GM19438 (cell line): ENCODE measurements at regions not wholly inside any gene's neighbourhood (a gene's known extent, or its start where the extent isn't known, plus 50 kb on each side); places are given as distances from the start of the nearest gene placed in this dataset.

Experiments
- ATAC-seq: cut with Tn5 transposase; IDR thresholded peaks from one replicate; pipeline ENCODE4 v1.9.1; 2021; ENCODE audit warnings: low read depth; ENCODE audit not compliant: unreplicated experiment

- ATAC-seq, result no peak
Observed at GRCh38 chr22:48957311-48957986, 870.2 kb downstream of the BRD1 start.

DNA sequence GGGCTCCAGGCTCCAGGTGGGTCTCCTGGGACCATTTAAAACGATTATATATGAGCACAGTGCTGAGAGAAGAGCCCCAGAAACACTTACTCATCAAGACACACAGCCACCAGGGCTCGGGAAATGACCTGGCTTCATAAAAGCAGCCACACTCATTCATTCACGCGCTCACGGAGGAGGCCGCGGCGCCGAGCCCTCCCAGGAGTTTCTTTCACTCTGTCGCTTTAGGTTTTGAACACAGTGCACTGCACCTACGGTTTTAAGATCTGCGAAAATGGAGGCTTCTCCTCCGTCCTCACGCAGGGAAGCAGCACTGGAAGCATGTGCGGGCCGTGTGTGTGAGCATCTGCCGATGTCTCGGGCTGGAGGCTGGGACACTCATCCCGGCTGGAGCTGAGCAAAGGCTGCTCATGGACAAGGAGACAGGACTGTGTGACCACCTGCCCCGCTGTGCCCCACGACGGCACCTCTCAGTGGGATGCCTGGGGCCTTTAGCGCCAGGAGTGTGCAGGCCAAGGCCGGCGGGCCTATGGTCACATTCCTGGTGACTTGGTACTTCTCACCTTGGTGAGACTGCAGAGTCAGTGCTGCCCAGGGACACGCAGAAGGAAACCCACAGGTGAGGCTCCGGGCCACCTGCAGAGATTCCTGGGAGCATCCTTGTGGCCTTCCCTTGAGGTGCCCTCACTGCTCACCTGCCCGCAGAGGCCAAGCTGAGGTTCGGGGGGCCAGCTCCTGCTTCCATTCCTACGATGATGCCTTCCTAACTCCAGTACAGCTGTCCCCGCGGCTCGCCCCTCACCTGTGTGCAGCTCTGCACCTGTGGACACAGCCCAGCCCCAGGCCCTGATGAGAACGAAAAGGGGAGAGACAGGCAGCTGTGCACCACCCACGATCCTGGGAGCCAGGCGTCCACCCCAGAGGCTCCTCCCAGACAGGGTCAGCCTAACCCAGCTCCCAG, 872.0 kb downstream of the BRD1 start:
- no peak for ATAC-seq

DNA sequence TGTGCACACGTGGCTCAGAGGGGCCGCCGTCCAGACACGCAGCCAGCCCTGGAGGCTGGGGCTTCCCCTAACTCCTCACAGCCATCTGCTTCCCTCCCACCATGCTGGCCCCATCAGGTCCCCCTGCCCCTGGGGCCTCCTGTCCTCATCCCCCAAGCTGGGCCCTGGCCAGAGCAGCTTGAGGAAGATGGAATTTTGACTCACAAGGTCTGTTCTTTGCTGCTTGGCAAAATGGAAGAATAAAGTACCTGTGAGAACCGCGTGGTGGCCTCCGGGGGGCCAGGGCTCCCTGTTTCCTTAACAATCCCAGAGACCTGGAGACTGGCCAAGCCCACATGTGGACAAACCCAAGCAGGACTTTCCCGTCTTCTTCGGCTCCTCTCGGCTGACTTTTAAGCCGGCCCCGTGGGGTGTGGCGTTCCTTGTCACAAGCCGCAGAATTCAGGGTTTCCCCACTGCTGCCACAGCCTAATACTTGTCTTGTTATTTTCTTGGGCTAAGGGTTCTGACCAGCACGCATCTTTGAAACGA, 872.8 kb downstream of the BRD1 start:
- ATAC-seq, result no peak

DNA sequence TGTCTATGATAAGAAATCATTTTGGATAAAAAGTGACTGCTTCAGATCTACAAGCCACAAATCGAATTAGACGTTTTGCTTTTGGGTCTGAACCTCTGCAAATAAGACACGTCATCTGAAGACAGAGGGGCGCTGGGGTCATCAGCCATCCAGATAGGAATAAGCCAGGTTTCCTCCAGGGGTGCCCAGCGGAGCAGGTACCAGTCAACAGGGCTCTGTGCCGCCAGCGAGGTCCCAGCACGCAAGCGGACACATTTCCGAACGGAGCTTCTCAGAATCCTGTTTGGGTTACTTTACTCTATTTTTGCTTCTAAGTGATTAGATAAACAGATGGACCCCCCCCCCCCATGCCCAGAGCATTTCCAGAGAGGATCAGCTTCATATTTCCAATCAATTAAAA, 873.8 kb downstream of the BRD1 start:
- ATAC-seq, result no peak

GRCh38 chr22:48953103-48953720, 874.5 kb downstream of the BRD1 start:
- ATAC-seq, result no peak

GRCh38 chr22:48952256-48953102, 875.2 kb downstream of the BRD1 start:
- no peak for ATAC-seq

DNA sequence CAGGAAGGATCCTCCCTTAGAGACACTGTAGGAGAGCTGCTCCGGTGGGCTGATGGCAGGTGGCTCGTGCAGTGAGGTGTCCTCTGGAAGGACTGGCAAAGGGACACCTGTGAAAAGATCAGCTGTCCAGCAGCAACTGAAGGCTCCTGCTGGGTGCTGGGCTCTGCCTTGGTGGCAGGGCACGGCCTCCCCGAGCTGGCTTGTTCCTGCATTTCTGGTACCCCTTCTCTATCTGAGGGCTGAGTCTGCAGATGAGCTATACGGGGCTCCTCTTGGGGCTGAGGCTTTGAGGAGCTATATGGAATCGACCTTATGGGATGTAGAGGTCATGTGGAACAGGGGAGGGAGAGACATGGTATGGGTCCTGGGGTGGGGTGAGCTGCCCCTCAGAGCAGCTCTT, 875.8 kb downstream of the BRD1 start:
- ATAC-seq, result no peak

DNA sequence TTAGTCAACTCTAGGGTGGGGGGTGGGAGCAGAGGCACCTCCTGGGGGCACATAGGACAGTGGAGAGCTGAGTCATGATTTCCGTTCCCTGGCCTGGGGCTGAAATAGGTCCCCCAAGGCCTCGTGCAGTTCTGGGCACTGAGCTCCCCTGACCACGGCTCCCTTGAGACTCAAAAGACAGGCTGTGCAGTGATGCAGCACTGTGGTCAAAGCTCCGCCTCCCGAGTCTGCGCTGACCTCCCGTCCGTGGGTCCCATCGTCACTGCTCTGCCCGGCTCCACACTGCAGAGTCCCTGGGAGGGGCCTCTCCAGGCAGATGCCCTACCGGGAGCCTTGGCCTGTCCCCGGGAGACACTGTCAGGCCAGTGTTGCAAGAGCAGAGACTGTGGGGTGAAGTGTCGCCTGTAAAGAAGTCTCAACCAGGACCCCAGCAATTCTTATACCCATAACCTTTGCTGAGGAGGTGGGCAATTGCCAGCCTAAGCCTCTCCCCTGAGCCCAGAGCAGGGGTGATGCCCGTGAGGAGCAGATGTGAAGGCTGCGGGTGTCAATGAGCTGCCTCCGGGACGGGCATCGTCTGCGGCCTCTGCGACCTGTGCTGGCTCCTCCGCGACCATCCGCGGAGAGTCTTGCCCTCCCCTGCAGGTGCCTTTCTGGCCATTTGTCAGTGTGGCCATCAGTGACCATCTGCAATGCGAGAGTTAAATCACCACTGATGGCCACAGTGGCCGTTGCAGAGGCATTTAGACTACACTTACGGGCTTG, 877.3 kb downstream of the BRD1 start:
- no peak for ATAC-seq

- ATAC-seq, result no peak
Observed at GRCh38 chr22:48949375-48950149, 878.1 kb downstream of the BRD1 start.

DNA sequence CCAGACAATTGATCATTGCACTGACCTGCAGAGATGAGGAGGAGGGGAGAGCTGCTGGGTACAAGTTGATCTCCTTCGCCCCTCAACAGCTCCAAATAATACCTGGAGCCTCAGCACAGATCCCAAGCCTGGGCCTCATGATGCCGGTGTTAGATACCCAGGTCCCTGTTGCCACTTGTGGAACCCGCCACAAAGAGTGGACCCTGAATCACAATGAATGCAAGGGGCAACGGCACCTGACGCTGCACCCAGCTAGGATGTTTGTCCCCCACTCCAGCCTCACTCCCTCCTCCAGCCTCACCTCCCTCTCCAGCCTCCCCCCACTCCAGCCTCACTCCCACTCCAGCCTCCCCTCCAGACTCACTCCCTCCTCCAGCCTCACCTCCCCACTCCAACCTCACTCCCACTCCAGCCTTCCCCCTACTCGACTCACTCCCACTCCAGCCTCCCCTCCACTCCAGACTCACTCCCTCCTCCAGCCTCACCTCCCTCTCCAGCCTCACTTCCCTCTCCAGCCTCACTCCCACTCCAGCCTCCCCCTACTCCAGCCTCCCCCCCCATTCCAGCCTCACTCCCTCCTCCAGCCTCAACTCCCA, 879.0 kb downstream of the BRD1 start:
- no peak for ATAC-seq

DNA sequence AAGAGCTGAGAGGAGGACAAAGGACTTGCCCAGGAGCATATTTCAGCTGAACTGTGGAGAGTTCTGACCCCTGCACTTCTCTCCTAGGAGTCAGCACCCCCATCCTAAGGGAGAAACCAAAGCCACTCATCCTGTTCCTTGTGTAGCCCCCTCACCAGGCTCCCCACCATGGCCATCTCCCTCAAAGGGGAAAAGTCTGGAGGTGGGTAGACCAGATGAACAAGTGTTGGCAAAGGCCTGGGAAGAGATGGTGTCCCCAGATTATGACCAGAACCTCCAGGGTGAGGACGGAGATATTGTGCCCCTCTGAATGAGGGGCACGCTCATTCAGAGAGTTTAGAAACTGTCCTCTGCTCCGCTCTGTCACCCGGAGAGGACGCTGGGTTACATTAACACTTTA, 880.0 kb downstream of the BRD1 start:
- ATAC-seq, result no peak

DNA sequence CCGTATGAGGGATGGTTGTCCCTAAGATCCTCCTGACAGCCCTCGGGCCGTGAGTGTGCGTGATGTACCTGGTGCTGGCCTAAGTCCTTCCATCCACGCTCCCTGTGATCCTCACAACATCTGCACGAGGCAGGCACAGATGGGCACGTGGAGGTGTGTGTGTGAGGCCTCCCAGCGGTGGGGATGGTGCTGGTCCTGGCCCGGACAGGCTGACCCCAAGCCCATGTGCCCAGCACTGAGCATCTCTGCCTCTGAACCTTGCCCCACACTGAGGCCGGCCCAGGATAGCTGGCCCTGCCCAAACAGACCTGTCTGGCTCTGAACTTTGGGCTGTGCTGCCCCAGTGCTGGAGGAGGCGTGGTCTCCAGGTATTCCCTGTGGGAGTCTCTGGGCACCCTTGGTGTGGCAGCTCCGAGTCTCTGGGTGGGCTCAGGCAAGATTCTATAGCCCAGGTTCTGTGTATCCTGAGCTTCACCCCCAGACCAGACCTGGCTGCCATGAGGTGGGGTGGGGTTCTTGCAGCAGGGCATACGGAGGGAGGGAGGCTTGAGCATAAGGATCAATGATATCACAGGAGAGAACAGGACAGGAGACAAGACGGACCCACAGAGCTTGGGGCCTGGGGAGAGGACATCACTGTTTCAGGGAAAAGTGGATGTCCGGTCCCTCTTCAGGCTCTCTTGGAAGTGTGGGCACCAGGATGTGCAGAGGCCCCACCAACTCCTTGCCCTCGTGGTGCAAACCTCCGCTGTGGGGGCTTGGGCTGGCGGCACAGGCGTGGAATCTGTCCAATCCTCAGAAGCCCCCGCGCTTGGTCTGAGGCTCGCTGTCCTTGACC, 881.8 kb downstream of the BRD1 start:
- ATAC-seq, result no peak

- ATAC-seq, result no peak
Observed at GRCh38 chr22:48944751-48945620, 882.7 kb downstream of the BRD1 start.

- no peak for ATAC-seq
Observed at GRCh38 chr22:48944433-48944750, 883.3 kb downstream of the BRD1 start.

DNA sequence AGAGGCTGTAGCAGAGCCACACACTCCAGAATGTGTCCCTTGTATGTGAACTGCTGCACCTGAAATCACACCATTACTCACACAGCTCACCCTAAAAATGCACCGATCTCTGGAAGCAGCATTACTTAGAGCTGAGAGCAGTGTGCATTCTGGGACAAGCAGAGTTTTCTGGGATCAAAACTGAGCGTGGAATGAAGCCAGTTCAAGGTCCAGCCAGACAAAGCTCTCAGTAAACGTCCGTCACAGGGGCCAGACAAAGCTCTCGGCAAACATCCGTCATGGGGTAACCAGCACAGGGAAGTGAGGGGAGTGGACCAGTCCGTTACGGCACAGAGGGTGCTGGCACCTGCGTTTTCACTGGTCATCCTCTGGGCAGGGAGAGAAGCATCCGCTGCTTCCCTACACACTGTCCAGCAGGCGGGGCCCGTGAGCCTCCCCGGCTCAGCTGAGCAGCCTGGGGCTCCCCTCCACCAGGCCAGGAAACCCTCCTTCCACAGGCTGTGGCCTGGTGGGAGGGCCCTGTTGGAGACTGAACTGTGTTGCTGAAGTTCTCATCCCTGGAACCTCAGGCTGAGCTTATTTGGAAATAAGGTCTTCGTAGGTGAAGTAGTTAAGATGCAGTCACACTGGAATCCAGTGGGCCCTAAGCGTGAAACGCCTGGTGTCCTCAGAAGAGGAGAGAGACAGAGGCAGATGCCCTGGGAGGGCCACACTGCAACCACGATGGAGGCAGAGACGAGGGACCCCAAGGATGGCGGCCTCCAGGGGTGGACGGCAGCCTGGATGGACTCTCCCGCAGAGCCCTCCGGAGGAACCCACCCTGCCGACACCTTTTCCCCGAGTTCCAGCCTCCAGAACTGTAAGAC, 883.9 kb downstream of the BRD1 start:
- no peak for ATAC-seq
